G401 (cell line): ENCODE measurements at regions not wholly inside any gene's neighbourhood (a gene's known extent, or its start where the extent isn't known, plus 50 kb on each side); places are given as distances from the start of the nearest gene placed in this dataset.
A peak's percentile ranks its signal among the peaks of the same experiment; 100 is the strongest.

Experiments used
- DNase-seq: peaks from one replicate; pipeline ENCODE4 v3.0.0-alpha.2; 2015; ENCODE audit warnings: low spot score
- in situ Hi-C: cut with HindIII; loops from 2 replicates; pipeline ENCODE4 v1.10.0; 2016; ENCODE audit warnings: low sequenced_read_pairs, mixed read lengths

GRCh38 chr2:239714116-239714515 lies 311.0 kb downstream of the NDUFA10 start:
- DNase-seq: no peak
- in situ Hi-C loops: no loop called here

GRCh38 chr2:239712755-239713154 lies 311.9 kb upstream of the HDAC4 start:
- in situ Hi-C loops: no loop called here

DNA sequence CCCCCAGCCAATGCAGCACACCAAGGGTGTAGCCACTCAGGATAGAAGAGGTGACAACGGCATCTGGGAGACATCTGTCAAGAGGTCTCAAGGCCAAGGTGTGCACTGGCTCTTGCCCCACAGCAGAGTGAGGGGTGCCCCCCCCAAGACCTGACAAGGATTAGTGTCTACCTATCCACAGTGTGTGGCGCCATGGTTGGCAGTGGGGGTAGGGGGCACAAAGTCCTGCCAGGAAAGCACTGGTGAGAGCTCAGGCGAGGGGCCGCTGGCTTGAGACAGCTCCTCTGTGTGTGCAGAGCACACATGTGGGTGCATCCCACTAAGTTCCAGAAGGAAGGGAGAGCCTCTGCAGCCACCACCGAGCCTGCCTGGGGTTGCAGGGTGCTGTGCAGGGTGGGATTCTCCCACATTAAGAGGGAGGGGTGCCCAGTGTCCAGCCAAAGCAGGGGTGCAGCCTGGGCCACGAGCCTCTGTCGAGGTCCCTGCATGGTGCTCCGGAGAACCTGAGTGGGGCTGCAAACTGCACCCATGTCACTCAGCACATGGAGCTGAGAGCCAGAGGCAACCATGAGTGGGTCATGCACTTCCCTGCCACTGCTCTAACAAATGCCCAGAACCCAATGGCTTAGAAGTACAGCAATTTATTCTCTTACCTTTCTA lies 311.2 kb upstream of the HDAC4 start:
- no peak for DNase-seq
- in situ Hi-C loops: no loop called here

More at GRCh38 chr2:239712755-239713154, 311.9 kb upstream of the HDAC4 start:
- DNase-seq: no peak

DNA sequence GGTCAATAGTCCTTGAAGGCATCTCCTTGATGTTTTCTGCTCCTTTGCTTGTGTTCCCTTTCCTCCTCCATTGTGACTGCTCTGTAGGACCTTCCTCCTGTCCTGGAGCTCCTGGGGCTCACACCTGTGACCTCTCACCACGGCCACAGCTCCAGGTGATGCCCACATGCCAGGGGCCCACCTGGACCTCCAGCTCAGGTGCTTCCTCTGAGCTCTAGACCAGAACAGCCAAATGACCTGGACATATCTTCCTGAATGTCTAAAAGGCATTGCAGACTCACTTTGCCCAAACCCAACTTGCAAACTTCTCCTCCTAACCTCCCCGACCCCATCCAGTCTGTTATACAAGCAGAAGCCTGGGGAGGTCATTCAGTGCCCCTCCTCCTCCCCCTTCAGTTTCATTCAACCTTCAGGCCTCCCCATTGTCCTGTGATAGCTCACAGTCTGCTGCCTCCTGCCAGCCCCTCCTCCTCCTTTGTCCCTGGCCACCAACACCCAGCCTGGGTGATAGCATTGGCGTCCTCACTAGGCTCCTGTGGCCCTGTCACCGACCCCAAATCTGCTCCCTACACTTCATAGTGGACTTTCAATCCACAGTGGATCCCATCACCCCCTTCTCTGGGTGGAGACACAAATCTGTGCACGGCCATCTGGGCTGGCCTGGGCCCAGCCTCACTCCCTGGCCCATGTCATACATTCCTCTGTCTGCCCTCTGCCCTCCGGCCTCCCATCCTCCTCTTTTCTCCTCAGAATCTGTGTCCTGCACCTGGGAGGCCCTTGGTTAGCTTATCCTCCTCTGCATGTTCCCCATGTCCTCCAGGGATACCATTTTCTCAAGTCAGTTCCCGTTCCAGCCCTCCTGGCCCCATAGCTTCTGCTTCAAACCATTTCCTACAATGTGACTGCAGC lies 310.4 kb upstream of the HDAC4 start:
- DNase-seq: no peak
- in situ Hi-C loops: no loop called here

GRCh38 chr2:239706367-239706766 lies 305.5 kb upstream of the HDAC4 start:
- in situ Hi-C loops: no loop called here
- no peak for DNase-seq

- DNase-seq: no peak
- in situ Hi-C loops: no loop called here
Measured at GRCh38 chr2:239704737-239705136, 303.9 kb upstream of the HDAC4 start.

- in situ Hi-C loops: no loop called here
- no peak for DNase-seq
Measured at GRCh38 chr2:239703834-239704233, 303.0 kb upstream of the HDAC4 start.

- in situ Hi-C loops: no loop called here
Measured at GRCh38 chr2:239700686-239701345, 300.0 kb upstream of the HDAC4 start.

DNA sequence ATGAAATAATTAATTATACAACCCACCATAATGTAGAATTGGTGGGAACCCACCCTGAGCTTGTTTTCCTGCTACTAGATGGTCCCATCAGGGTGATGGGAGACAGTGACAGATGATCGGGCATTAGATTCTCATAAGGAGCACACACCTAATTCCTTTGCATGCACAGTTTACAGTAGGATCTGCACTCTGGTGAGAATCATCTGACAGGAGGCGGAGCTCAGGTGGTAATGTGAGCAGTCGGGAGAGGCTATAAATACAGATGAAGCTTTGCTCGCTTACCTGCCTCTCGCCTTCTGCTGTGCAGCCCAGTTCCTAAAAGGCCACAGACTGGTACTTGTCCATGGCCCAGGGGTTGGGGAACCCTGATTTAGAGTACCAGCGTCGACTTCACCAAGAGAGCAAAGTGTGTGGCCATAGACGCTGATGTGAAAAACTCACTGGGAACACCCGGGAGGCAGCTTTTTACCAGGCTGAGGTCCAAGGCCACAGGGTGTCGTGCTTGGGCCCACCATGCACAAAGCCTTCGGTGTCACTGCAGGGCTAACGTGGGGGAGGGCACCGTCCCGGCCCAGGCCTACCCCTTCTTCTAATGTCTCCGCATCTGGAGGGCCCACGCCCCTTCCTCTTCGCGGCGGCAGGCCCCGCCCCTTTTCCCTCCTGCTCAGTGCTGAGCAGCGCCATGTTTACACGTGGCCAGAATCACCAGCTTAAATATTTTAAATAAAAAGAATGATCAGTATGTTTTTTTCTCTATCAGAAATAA lies 296.8 kb upstream of the HDAC4 start:
- DNase-seq: no peak
- in situ Hi-C loops: no loop called here

More at GRCh38 chr2:239700686-239701345, 300.0 kb upstream of the HDAC4 start:
- DNase-seq: peak; percentile 24

DNA sequence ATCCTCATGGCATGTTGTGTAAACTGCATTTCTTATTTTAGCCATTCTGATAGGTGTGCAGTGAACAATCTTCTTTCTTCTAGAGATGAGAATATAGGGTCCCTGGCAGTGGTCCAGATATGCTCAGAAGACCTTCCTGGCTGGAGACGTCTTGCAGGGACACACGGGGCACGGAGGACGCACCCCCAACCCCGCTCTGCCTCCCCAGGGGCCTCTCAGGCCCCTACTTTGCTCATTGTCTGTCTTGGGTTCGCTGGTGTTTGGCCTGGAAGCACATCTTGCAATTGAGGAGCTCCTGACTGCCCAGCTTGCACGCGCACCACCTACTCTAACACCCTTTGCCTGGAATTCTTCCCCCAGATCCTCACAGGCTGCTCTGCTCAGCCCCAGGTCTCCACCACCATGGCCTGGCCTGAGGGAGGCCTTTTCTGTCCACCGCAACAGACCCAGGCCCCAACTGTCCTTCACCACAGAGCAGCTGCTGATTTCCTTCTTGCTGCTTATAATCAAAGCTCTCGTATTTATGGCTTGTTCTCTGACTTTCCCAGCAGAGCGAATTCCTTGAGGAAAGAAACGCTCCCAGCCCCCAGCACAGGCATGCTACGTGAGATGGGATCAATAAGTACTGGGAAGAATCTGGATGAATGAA lies 295.9 kb upstream of the HDAC4 start:
- DNase-seq: no peak
- in situ Hi-C loops: no loop called here

GRCh38 chr2:239695728-239696240 lies 295.0 kb upstream of the HDAC4 start:
- in situ Hi-C loops: no loop called here
- no peak for DNase-seq

- DNase-seq: no peak
- in situ Hi-C loops: no loop called here
Measured at GRCh38 chr2:239695106-239695727, 294.4 kb upstream of the HDAC4 start.

DNA sequence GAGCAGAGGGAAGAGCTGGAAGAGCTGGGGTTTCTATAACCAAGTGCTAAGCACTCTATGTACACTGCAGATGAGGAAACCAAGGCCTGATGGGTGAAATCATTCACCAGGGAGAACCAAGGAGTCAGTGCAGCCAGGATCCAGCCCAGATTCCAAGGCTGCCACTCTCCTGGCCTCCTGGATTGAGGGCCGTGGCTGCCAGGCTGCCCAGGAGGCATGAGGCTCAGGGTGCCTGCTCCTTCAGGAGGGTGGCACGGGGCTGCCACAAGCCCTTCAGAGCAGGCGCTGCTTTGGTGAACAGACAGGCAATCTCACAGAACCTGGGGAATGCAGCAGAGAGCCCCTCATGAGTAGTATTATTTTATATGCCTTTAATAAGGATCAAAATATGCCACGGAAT lies 293.7 kb upstream of the HDAC4 start:
- in situ Hi-C loops: no loop called here

GRCh38 chr2:239693761-239694415 lies 293.1 kb upstream of the HDAC4 start:
- in situ Hi-C loops: no loop called here

More for the DNA sequence above, 293.7 kb upstream of the HDAC4 start:
- DNase-seq: no peak

GRCh38 chr2:239693330-239693729 lies 292.5 kb upstream of the HDAC4 start:
- in situ Hi-C loops: no loop called here
- DNase-seq: no peak

More at GRCh38 chr2:239693761-239694415, 293.1 kb upstream of the HDAC4 start:
- no peak for DNase-seq

- in situ Hi-C loops: no loop called here
- DNase-seq: no peak
Measured at GRCh38 chr2:239692919-239693318, 292.1 kb upstream of the HDAC4 start.

DNA sequence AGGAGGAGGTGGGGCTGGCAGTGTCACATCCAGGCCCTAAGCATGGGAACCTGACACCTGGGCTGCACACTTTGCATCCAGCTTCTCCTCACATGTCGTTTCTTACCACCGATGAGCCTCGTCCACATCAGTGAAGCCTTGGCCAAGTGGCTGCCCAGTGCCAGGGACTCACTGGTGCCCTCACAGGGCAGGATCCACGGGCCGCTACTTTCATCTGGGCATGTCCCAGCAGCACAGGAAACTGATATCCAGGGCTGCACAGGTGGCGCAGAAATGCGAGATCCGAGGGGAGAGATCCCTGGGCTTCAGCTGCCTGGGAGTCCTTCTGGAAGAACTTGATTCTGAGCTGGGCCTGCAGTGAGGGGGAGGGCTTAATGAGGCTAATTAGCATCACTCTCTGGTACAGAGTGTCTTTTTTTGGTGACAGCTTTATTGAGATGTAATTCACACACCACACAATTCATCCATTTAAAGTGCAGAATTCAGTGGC lies 291.6 kb upstream of the HDAC4 start:
- DNase-seq: no peak

More for the DNA sequence above, 291.6 kb upstream of the HDAC4 start:
- in situ Hi-C loops: no loop called here
